Iris pigment epithelial cell (primary cell): ENCODE measurements at regions not wholly inside any gene's neighbourhood (a gene's known extent, or its start where the extent isn't known, plus 50 kb on each side); places are given as distances from the start of the nearest gene placed in this dataset.

Experiments
- DNase-seq: peaks from one replicate; pipeline ENCODE4 v3.0.0-alpha.2; 2011; ENCODE audit warnings: low read depth

GRCh38 chr2:5915881-5916310 is 223.7 kb downstream of the SOX11 start:
- DNase-seq: no peak

DNA sequence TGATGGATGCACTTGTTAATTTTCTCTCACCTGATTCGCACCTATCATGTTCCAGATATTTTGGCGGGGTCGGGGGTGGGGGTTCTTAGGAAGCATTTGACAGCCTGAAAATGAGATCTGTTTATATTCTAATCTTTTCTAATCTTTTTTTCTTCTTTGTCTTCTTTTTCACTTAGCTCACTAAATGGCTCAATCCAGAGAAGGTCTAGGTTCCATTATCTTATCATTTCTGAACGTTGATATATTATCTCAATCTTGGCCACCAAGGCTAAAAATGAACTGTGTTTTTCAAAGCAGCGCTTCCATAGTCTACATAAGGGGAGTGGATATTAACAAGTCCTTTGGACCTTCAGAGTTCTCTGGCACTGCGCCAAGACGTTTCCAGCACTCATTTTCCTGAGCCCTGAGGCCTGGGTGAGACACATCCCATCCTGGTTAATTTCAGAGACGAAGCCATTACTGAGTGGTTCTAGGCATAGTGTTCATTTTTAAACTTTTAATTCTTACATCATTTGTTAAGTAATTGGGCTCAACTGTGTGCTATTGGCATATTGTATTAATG is 229.0 kb downstream of the SOX11 start:
- no peak for DNase-seq

GRCh38 chr2:5923957-5924945 is 232.1 kb downstream of the SOX11 start:
- no peak for DNase-seq

DNA sequence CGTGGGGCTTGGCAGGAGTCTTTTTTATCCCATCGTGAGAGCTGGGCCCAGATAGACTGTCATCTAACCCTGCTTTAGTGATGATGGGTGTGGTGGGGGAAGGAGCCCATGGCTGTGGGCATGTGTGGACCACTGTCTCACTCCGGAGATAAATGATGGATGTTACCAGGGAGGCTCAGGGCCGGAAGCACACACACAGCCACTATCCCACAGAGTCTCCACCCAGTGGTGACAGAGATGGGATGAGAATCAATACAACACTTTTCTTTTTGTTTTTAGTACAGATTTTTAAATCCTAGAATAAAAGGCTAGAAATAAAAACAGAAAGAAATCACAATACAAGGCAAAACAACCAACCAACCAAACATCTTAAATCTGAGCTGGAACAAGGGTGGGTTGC is 233.4 kb downstream of the SOX11 start:
- DNase-seq: no peak

- DNase-seq: no peak
Observed at GRCh38 chr2:5926871-5927512, 234.8 kb downstream of the SOX11 start.

- no peak for DNase-seq
Observed at GRCh38 chr2:5932556-5933469, 240.6 kb downstream of the SOX11 start.

- DNase-seq: no peak
Observed at GRCh38 chr2:5933669-5934068, 241.5 kb downstream of the SOX11 start.

DNA sequence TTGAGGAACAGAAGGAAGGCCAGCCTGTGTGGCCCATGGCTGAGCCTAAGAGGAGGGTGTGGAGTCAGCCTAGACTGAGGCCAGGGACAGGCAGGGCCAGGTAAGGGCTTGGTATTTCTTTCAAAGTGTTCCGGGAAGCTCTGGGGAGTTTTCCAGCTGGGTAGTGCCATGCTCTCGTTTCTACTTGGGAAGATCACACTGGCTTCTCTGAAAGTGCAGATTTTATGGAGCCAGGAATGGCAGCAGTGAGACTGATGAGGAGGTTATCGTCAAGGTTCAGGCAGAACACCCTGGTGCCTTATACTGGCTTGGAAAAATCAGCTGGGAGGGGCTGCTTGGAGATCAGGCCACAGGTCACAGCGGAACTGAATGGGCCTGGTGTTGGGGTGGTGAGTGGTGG is 245.1 kb downstream of the SOX11 start:
- no peak for DNase-seq

GRCh38 chr2:5937851-5938565 is 245.8 kb downstream of the SOX11 start:
- no peak for DNase-seq

DNA sequence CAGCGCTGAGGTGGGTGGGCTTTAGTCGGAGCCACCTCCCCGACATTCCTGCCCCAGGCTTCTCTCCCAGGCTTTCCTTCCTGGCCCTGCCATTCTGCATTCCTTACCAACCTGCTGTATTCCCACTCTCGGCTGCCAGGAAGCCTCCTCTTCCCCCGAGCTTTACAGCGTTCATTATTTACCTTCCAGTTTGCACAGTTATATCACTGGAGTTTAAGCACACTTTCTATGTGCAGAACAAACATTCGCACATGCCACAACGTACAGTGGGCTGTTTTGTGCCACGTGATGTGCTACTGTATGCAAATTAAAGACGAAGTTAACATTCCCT is 246.3 kb downstream of the SOX11 start:
- no peak for DNase-seq

DNA sequence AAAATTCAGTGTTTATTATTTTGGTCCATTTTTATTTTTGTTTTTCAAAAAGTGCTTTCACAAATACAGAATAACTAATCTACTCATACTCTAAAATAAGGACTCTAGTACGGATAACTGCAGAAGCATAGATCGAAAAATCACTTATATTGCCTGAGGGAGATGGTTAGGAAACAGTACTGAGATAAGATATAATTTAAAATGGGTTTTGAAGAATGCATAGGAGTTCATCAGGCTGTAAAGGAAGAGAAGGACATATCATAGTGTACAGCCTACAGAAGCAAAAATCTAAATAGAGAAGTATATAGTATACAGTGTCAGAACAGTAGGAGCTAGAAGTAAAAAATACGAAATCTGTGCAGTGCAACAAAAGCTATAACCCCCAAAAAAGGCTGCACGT is 247.4 kb downstream of the SOX11 start:
- no peak for DNase-seq

GRCh38 chr2:5940596-5941535 is 248.7 kb downstream of the SOX11 start:
- DNase-seq: no peak

- DNase-seq: no peak
Observed at GRCh38 chr2:5942204-5942603, 250.0 kb downstream of the SOX11 start.

- DNase-seq: no peak
Observed at GRCh38 chr2:5945742-5946141, 253.6 kb downstream of the SOX11 start.

DNA sequence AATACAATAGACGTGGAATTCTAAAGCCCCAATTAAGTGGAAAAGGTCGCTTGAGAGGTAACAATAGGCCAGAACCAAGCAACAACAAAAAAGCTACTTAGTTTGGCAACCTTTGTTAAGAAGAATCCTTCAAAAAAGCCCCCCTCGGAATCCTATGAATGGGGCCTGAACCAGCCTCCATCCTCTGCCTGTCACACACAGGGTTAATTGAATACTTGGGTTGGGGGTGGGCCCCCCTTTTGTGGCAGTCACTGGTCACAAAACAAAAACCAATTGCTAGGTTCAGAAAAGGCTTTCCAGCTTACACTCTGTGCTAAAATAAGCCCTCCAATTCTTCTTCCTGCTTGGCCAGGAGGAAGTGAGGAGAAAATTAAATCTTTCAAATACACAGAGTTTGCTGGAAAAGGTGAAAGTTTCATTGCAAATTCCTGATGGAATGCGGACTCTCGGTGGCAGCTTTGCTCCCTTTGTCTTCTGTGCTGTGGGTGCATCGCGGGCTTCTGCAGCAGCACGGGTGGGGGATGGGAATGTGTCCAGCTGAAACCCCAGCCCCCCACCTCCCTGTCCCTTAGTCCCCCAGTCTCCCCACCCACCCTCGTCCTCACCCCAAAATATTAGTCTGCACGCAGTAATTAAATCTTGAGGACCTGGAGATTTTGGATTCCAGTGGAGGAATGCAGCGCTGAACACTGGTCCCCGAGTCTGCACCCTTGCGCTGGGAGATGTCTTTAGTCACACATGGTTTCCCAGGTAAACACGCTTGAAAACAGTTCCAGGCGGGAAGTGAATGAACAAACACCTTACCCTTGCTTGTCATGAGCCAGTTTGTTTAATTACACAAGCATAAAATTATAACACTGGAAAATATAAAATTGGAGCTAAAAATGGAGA is 254.3 kb downstream of the SOX11 start:
- no peak for DNase-seq

- no peak for DNase-seq
Observed at GRCh38 chr2:5950736-5951135, 258.6 kb downstream of the SOX11 start.

- DNase-seq: no peak
Observed at GRCh38 chr2:5951471-5951870, 259.3 kb downstream of the SOX11 start.

- DNase-seq: no peak
Observed at GRCh38 chr2:5953525-5953924, 261.3 kb downstream of the SOX11 start.

DNA sequence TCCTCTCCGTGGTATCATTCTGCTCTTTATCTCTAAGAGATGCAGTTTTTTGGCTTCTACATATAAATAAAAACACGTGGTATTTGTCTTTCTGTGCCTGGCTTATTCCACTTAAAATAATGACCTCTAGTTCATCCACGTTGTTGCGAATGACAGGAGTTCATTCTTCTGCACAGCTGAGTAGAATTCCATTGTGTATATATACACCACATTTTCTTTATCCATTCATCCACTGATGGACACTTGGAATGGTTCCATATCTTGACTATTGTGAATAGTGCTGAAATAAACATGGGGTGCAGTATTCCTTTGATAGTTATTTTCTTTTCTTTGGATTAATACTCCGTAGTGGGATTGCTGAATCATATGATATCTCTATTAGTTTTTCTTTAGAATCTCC is 262.3 kb downstream of the SOX11 start:
- DNase-seq: no peak
